HG02870 (cell line): ENCODE measurements at regions not wholly inside any gene's neighbourhood (a gene's known extent, or its start where the extent isn't known, plus 50 kb on each side); places are given as distances from the start of the nearest gene placed in this dataset.

Experiments
- ATAC-seq: cut with Tn5 transposase; IDR thresholded peaks from one replicate; pipeline ENCODE4 v1.9.1; 2021; ENCODE audit warnings: mild to moderate bottlenecking, moderate library complexity; ENCODE audit not compliant: unreplicated experiment

GRCh38 chr3:178291574-178292370, 244.5 kb upstream of the KCNMB2 start:
- ATAC-seq = no peak

- ATAC-seq = no peak
Observed at GRCh38 chr3:178295292-178295912, 240.8 kb upstream of the KCNMB2 start.

- ATAC-seq = no peak
Observed at GRCh38 chr3:178297199-178297598, 239.0 kb upstream of the KCNMB2 start.

- ATAC-seq = no peak
Observed at GRCh38 chr3:178297740-178298139, 238.5 kb upstream of the KCNMB2 start.

GRCh38 chr3:178300441-178300959, 235.7 kb upstream of the KCNMB2 start:
- ATAC-seq = no peak

- no peak for ATAC-seq
Observed at GRCh38 chr3:178302966-178303930, 233.0 kb upstream of the KCNMB2 start.

GRCh38 chr3:178304758-178305467, 231.3 kb upstream of the KCNMB2 start:
- ATAC-seq = no peak

GRCh38 chr3:178306432-178307115, 229.7 kb upstream of the KCNMB2 start:
- ATAC-seq = no peak

GRCh38 chr3:178308771-178309170, 227.5 kb upstream of the KCNMB2 start:
- ATAC-seq = no peak

- no peak for ATAC-seq
Observed at GRCh38 chr3:178310949-178311348, 225.3 kb upstream of the KCNMB2 start.

- ATAC-seq = no peak
Observed at GRCh38 chr3:178313716-178314115, 222.5 kb upstream of the KCNMB2 start.

GRCh38 chr3:178318340-178318739, 217.9 kb upstream of the KCNMB2 start:
- no peak for ATAC-seq

GRCh38 chr3:178318941-178319816, 217.1 kb upstream of the KCNMB2 start:
- no peak for ATAC-seq

- ATAC-seq = no peak
Observed at GRCh38 chr3:178320456-178321351, 215.5 kb upstream of the KCNMB2 start.

- no peak for ATAC-seq
Observed at GRCh38 chr3:178324356-178324755, 211.9 kb upstream of the KCNMB2 start.

GRCh38 chr3:178325330-178325729, 210.9 kb upstream of the KCNMB2 start:
- ATAC-seq = no peak

- no peak for ATAC-seq
Observed at GRCh38 chr3:178329936-178330335, 206.3 kb upstream of the KCNMB2 start.

- no peak for ATAC-seq
Observed at GRCh38 chr3:178334239-178334638, 202.0 kb upstream of the KCNMB2 start.
